Esophagus squamous epithelium (tissue), 4 donors: ENCODE measurements at regions not wholly inside any gene's neighbourhood (a gene's known extent, or its start where the extent isn't known, plus 50 kb on each side); places are given as distances from the start of the nearest gene placed in this dataset.

Experiments used
- POLR2A ChIP-seq, 4 donors: fragments of 450-650 bp; IDR thresholded peaks; one replicate each; pipeline ENCODE4 v1.6.1; 2017; ENCODE audit warnings: antibody characterized with exemption in 4 of 4, mild to moderate bottlenecking in 4 of 4, moderate library complexity in 3 of 4
- TF ChIP-seq, protein P1 (sequence below), 6 experiments: fragments of 450-650 bp in 4 of 6; fragments of 200-600 bp in 2 of 6; sonication (generic) in 2 of 6; IDR thresholded peaks; one replicate each; pipeline ENCODE4 v1.5.1; 2016 to 2019; ENCODE audit warnings: antibody characterized with exemption in 6 of 6, mild to moderate bottlenecking in 4 of 6, moderate library complexity in 4 of 6

DNA sequence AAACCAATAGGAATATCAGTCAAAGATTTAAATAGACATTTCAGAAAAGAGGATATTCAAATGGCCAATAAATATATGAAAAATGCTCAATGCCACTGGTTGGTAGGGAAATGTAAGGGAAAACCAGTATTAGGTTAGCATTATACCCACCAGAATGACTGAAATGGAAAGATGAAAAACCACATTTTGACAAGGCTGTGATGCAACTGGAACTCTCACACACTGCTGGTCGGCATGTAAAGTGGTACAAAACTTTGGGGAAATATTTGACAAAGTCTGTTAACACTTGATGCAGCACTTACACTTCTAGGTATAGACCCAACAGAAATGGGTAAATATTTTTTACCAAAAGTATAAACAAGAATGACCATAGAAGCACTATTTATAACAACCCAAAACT, 163.2 kb upstream of the C14orf180 start:
- TF ChIP-seq, protein P1, sequence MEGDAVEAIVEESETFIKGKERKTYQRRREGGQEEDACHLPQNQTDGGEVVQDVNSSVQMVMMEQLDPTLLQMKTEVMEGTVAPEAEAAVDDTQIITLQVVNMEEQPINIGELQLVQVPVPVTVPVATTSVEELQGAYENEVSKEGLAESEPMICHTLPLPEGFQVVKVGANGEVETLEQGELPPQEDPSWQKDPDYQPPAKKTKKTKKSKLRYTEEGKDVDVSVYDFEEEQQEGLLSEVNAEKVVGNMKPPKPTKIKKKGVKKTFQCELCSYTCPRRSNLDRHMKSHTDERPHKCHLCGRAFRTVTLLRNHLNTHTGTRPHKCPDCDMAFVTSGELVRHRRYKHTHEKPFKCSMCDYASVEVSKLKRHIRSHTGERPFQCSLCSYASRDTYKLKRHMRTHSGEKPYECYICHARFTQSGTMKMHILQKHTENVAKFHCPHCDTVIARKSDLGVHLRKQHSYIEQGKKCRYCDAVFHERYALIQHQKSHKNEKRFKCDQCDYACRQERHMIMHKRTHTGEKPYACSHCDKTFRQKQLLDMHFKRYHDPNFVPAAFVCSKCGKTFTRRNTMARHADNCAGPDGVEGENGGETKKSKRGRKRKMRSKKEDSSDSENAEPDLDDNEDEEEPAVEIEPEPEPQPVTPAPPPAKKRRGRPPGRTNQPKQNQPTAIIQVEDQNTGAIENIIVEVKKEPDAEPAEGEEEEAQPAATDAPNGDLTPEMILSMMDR (IDR thresholded peaks at IDR 0.05), result no peak
- TF ChIP-seq POLR2A (IDR thresholded peaks at IDR 0.05), result no peak
